Islet of Langerhans (tissue), 1 donor: ENCODE measurements at regions not wholly inside any gene's neighbourhood (a gene's known extent, or its start where the extent isn't known, plus 50 kb on each side); places are given as distances from the start of the nearest gene placed in this dataset.
"Not testable (repeated sequence)": the region's sequence is repeated elsewhere in the genome, so short reads cannot be mapped to it uniquely, and the experiment has no call there.

ENCODE experiments used
- FAIRE-seq: peaks from one replicate; lab custom pipeline; 2011; peaks lifted over from hg19 to GRCh38; lab: Jason Lieb, UNC

GRCh38 chr13:63757683-63758082, 2342.0 kb upstream of the PCDH20 start:
- FAIRE-seq: not testable (repeated sequence)

GRCh38 chr13:63749857-63750256, 2334.2 kb upstream of the PCDH20 start:
- FAIRE-seq: not testable (repeated sequence)

- not testable (repeated sequence) for FAIRE-seq
Observed at GRCh38 chr13:63741814-63742101, 2326.1 kb upstream of the PCDH20 start.

- FAIRE-seq: no peak
Observed at GRCh38 chr13:63741029-63741813, 2325.6 kb upstream of the PCDH20 start.

- not testable (repeated sequence) for FAIRE-seq
Observed at GRCh38 chr13:63739112-63739735, 2323.6 kb upstream of the PCDH20 start.

GRCh38 chr13:63737418-63737817, 2321.8 kb upstream of the PCDH20 start:
- FAIRE-seq: no peak

- peak; percentile 9 for FAIRE-seq
Observed at GRCh38 chr13:63731896-63732295, 2316.2 kb upstream of the PCDH20 start.

- FAIRE-seq: not testable (repeated sequence)
Observed at GRCh38 chr13:63712159-63712558, 2296.5 kb upstream of the PCDH20 start.

- FAIRE-seq: no peak
Observed at GRCh38 chr13:63706751-63707150, 2291.1 kb upstream of the PCDH20 start.

- no peak for FAIRE-seq
Observed at GRCh38 chr13:63704521-63704920, 2288.9 kb upstream of the PCDH20 start.

GRCh38 chr13:63700350-63700749, 2284.7 kb upstream of the PCDH20 start:
- FAIRE-seq: no peak

- no peak for FAIRE-seq
Observed at GRCh38 chr13:63699948-63700347, 2284.3 kb upstream of the PCDH20 start.

- FAIRE-seq: no peak
Observed at GRCh38 chr13:63696055-63696454, 2280.4 kb upstream of the PCDH20 start.

GRCh38 chr13:63693696-63694095, 2278.0 kb upstream of the PCDH20 start:
- FAIRE-seq: no peak

- no peak for FAIRE-seq
Observed at GRCh38 chr13:63691474-63691873, 2275.8 kb upstream of the PCDH20 start.

GRCh38 chr13:63690672-63691071, 2275.0 kb upstream of the PCDH20 start:
- no peak for FAIRE-seq

- FAIRE-seq: no peak
Observed at GRCh38 chr13:63684822-63685221, 2269.2 kb upstream of the PCDH20 start.

- FAIRE-seq: no peak
Observed at GRCh38 chr13:63680704-63681103, 2265.1 kb upstream of the PCDH20 start.

- FAIRE-seq: no peak
Observed at GRCh38 chr13:63671296-63671695, 2255.6 kb upstream of the PCDH20 start.

GRCh38 chr13:63651394-63651793, 2235.7 kb upstream of the PCDH20 start:
- no peak for FAIRE-seq

- FAIRE-seq: no peak
Observed at GRCh38 chr13:63643543-63643942, 2227.9 kb upstream of the PCDH20 start.

- FAIRE-seq: peak; percentile 60
Observed at GRCh38 chr13:63636316-63636993, 2220.8 kb upstream of the PCDH20 start.

- no peak for FAIRE-seq
Observed at GRCh38 chr13:63632321-63632720, 2216.7 kb upstream of the PCDH20 start.

- no peak for FAIRE-seq
Observed at GRCh38 chr13:63631006-63631405, 2215.4 kb upstream of the PCDH20 start.
